Activated naive CD8-positive, alpha-beta T cell treated with anti-CD3 and anti-CD28 coated beads, Interleukin-2, amount 50 U/mL, for 24 hours (primary cell): ENCODE measurements at regions not wholly inside any gene's neighbourhood (a gene's known extent, or its start where the extent isn't known, plus 50 kb on each side); places are given as distances from the start of the nearest gene placed in this dataset.
"Not testable (repeated sequence)": the region's sequence is repeated elsewhere in the genome, so short reads cannot be mapped to it uniquely, and the experiment has no call there.

Experiments used
- ATAC-seq: fragments of 150-1000 bp; cut with Tn5 transposase; one replicate; pipeline ENCODE4 v1.10.0; 2021
- DNase-seq: peaks from one replicate; pipeline ENCODE4 v3.0.0; 2021
- H3K27ac Mint-ChIP-seq: one replicate; pipeline ENCODE4 v1.8.0; 2021; ENCODE audit warnings: mild to moderate bottlenecking, mixed read lengths
- H3K27me3 Mint-ChIP-seq: one replicate; pipeline ENCODE4 v1.8.0; 2021; ENCODE audit warnings: mixed read lengths
- H3K36me3 Mint-ChIP-seq: one replicate; pipeline ENCODE4 v1.8.0; 2021; ENCODE audit warnings: low read depth, mixed read lengths
- H3K4me1 Mint-ChIP-seq: one replicate; pipeline ENCODE4 v1.8.0; 2021; ENCODE audit warnings: mixed read lengths
- H3K4me3 Mint-ChIP-seq: one replicate; pipeline ENCODE4 v1.8.0; 2021; ENCODE audit warnings: mild to moderate bottlenecking, moderate library complexity, mixed read lengths
- H3K9me3 Mint-ChIP-seq: one replicate; pipeline ENCODE4 v1.8.0; 2021; ENCODE audit warnings: mixed read lengths

DNA sequence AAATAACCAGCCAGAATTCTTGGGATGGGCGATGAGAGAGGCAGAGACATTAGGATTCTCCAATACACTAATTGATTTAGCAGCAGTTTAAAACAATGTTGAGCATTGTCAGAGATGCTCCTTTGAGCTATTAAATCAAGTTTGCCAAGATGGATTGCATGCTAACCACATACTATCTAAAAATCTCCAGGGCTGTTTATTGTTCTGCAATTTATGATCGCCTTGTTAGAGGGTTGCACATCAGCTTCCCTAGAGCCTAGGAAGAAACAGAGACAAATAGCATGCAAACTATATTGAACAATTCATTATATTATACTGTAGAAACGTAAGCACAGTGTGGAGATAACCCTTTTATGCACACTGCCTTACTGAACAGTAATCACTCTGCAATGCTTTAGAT is 599.9 kb downstream of the SOX5 start:
- no peaks in the 10 kb centered on the region for H3K4me1 Mint-ChIP-seq
- H3K27me3 Mint-ChIP-seq = no peaks in the 10 kb centered on the region
- DNase-seq (no peak), ATAC-seq (no peak)
- no peak overlapping the region for H3K4me3 Mint-ChIP-seq
- H3K36me3 Mint-ChIP-seq = no peaks in the 10 kb centered on the region
- no peak overlapping the region for H3K27ac Mint-ChIP-seq
- peaks cover 10% of the 10 kb centered on the region for H3K9me3 Mint-ChIP-seq

DNA sequence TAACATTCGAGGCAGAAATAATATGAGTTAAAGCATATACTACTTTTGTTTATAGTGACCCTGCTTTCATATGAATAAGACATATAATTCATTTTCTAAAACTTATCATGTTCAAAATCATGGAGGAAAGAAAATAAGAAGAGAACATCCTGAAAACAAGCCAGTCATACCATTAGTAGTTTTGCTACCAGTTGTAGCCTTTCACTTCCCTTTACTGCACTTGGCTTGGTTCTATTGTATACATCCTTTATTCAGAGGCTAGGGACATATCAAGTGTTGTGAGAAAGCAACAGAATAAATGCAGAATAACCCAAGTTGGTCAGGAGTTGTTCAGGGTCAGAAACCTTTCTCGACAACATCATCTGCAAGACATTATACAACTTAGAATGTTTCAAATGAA is 598.7 kb downstream of the SOX5 start:
- no peak for ATAC-seq
- no peak for DNase-seq
- Mint-ChIP-seq H3K4me3 (no peak overlapping the region), H3K36me3 (no peaks in the 10 kb centered on the region), H3K27me3 (no peaks in the 10 kb centered on the region), H3K4me1 (no peaks in the 10 kb centered on the region), H3K27ac (no peak overlapping the region), H3K9me3 (peaks cover 10% of the 10 kb centered on the region)

DNA sequence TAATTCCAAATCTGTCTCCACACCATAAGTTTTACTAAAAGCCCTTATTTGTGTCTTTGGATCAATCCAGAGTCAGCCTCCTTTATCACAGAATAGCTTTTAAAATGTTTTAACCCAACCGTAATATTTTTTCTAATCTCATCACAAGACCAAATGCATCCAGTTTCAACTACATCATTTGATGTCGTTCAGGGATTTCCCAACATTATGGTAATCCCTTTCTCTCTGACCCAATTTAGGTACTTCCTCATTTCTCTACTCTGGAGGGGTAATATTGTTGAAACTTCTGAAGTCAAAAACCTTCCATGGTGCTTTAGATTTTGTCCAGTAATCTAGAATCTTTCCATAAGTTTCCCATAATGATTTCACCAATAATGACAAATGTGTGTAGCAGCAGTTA is 596.8 kb downstream of the SOX5 start:
- Mint-ChIP-seq H3K36me3 (no peaks in the 10 kb centered on the region), H3K27me3 (no peaks in the 10 kb centered on the region), H3K4me1 (no peaks in the 10 kb centered on the region), H3K27ac (no peak overlapping the region), H3K9me3 (peaks cover 6% of the 10 kb centered on the region), H3K4me3 (no peak overlapping the region)
- no peak for DNase-seq
- no peak for ATAC-seq

DNA sequence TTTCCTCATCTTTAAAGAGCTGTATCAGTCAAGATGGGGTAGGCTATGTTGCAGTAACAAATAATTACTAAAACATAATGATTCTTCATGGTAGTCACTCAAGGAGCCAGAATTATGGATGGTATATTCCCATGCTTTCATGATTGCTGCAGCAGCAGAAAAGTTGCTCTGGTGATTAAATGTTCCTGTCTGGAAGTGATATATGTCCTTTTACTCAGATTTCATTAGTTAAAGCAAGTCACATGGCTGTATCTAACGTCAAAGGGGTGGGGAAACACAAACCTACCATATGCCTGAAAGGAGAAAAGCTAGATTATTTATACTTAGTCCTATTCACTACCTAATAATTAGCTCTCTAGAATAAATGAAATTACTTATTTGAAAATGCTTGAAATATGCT is 594.7 kb downstream of the SOX5 start:
- Mint-ChIP-seq H3K4me1 (no peaks in the 10 kb centered on the region), H3K27me3 (no peaks in the 10 kb centered on the region), H3K27ac (no peak overlapping the region), H3K9me3 (peaks cover 7% of the 10 kb centered on the region), H3K36me3 (no peaks in the 10 kb centered on the region), H3K4me3 (no peak overlapping the region)
- ATAC-seq (no peak), DNase-seq (no peak)

DNA sequence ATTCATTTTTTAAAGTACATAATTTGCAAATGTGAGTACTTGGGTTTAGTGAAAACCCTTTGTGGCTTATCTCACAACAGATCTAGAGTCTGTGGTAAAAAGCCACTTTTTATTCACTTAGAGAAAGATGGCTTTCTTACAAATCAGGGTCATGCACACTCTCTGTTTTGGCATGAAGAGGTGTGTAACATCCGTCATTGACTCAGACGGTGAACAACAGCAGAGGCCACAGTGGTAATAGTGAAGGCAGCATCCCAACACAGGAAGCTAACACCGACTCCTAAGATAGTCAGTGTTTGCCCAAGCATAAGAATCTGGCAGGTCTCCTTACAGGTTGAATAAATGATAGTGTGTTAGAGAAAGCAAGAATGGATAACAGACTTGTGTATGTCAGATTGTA is 593.0 kb downstream of the SOX5 start:
- DNase-seq = no peak
- Mint-ChIP-seq H3K27ac (no peak overlapping the region), H3K4me1 (no peaks in the 10 kb centered on the region), H3K27me3 (no peaks in the 10 kb centered on the region), H3K9me3 (peaks cover 7% of the 10 kb centered on the region), H3K36me3 (no peaks in the 10 kb centered on the region), H3K4me3 (no peak overlapping the region)
- ATAC-seq = no peak

DNA sequence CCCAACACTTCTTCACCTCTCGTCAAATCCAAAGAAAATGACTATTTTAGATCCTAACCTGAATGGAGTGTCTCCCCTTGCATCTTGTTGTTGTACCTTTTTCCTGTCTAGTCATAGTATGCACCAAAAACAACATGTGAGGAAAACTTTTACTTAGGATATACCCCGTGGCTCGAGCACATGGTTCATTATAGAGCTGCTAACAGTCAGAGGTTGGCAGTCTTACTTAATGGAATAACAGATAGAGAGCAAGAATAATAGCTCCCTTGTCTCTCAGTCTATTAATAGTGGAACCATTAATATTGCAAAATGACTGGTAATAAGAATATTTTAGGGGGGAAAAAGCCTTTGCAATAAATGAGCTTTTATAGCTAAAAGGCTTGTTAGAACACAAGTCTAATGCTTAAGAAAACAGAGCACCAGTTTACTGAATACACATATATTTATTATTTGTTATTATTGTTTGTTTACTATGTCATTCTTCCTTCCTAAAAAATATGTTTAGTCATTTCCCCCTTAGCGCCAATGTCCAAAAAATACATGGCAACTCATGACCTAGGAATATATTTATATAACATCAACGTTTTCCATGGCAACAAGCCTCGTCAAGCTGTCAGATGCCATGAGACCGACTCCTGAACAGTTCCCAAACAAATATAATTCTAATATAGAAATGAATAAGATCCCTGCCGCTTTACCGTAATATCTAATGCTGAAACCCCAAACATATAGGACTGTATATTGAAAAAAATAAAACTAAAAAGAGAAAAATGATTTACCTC is 592.4 kb downstream of the SOX5 start:
- Mint-ChIP-seq H3K27me3 (no peaks in the 10 kb centered on the region), H3K4me3 (no peak overlapping the region), H3K27ac (no peak overlapping the region), H3K4me1 (no peaks in the 10 kb centered on the region), H3K36me3 (no peaks in the 10 kb centered on the region), H3K9me3 (peaks cover 7% of the 10 kb centered on the region)
- no peak for ATAC-seq
- no peak for DNase-seq

DNA sequence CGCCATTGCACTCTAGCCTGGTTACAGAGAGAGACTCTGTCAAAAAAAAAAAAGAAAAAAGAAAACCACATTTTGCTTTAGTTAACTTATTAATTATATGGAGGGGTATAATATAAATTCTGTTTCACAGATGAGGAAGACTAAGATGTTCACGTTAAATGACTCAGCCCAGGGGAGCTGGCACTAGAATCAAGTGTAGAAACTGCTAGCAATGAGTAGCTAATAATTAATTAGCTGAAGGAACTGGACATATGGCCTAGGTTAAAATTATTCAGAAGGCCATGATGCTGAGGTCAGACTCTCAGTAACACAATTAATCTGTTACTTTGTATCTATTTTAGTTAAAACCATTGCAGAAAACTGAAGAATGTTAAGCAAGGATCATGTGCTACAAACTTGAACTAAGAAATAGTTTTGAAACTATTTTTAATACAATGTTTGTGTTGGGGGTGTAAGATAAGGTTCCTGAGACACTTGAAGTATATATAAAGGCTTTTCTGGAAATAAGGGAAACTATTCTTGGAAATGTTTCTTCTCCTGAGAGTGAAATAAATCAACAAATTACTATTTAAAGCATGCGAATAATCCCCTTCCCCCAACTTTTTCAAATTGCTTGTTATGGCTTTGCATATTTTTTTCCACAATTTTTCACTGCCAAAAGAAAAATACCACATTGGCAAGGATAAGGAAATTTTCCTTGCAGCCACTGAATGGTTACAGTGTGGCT is 589.3 kb downstream of the SOX5 start:
- H3K4me1 Mint-ChIP-seq = no peaks in the 10 kb centered on the region
- DNase-seq = no peak
- H3K27ac Mint-ChIP-seq = no peak overlapping the region
- H3K36me3 Mint-ChIP-seq = no peaks in the 10 kb centered on the region
- H3K9me3 Mint-ChIP-seq = peaks cover 7% of the 10 kb centered on the region
- no peak overlapping the region for H3K4me3 Mint-ChIP-seq
- no peak for ATAC-seq
- no peaks in the 10 kb centered on the region for H3K27me3 Mint-ChIP-seq

DNA sequence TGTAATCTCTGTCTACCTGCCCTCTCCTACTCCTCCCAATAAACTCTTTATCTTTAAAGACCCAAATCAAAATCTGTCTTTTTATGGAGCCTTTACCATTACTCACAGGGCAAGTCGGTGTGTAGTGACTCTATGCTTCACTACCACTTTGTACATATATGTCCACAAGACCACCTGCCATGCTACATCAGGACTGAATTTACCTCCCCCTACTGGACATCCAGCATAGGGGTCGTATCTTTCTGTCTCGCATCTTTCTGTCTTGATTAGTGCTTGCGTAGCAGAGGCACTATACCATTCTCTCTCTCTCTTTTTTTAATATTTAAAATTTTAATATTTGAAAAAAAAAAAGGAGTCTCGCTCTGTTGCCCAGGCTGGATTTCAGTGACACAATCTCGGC is 587.5 kb downstream of the SOX5 start:
- Mint-ChIP-seq H3K4me3 (no peak overlapping the region), H3K9me3 (peaks cover 7% of the 10 kb centered on the region), H3K36me3 (no peaks in the 10 kb centered on the region), H3K27ac (no peak overlapping the region), H3K4me1 (no peaks in the 10 kb centered on the region), H3K27me3 (no peaks in the 10 kb centered on the region)
- no peak for ATAC-seq
- no peak for DNase-seq

DNA sequence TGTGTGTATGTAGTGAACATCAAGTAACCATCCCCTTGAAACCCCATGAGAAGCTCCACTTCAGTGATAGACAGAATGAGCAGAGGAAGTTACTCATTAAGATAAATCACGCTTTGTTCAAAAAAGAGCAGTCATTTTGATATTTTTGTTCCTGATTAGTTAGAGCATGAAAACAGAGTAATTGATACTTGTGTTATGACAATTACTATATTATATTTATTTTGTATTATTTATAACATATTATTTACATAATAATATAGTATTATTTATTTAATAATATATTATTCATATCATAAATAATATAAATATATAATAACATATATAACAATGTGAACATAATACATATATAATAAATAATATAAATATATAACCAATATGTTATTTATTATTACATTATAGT is 580.9 kb downstream of the SOX5 start:
- Mint-ChIP-seq H3K4me3 (no peak overlapping the region), H3K36me3 (no peaks in the 10 kb centered on the region), H3K9me3 (peaks cover 12% of the 10 kb centered on the region), H3K27me3 (no peaks in the 10 kb centered on the region), H3K27ac (no peak overlapping the region), H3K4me1 (no peaks in the 10 kb centered on the region)
- DNase-seq (no peak), ATAC-seq (no peak)

DNA sequence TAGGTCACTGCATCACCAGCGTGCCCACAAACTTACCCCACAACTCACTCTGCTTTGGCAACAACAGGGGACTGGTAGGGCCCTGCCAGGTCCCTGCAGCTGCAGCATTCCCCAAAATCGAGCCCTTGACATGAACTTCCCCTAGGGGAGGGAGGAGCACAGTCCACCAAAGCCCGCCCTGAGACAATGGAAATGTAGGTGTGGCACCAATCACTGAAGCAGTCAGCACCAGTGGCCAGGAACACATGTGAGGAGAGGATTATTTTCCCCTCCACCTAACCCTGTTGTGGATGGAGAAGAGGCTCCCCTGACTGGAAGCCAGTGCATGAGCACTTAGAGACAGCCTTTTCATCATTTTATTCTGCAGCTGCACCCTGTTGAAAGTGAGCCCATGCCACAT is 573.8 kb downstream of the SOX5 start:
- no peaks in the 10 kb centered on the region for H3K4me1 Mint-ChIP-seq
- no peak for DNase-seq
- no peak overlapping the region for H3K4me3 Mint-ChIP-seq
- H3K9me3 Mint-ChIP-seq = peaks cover 37% of the 10 kb centered on the region
- no peak overlapping the region for H3K27ac Mint-ChIP-seq
- H3K27me3 Mint-ChIP-seq = no peaks in the 10 kb centered on the region
- no peak for ATAC-seq
- H3K36me3 Mint-ChIP-seq = no peaks in the 10 kb centered on the region

DNA sequence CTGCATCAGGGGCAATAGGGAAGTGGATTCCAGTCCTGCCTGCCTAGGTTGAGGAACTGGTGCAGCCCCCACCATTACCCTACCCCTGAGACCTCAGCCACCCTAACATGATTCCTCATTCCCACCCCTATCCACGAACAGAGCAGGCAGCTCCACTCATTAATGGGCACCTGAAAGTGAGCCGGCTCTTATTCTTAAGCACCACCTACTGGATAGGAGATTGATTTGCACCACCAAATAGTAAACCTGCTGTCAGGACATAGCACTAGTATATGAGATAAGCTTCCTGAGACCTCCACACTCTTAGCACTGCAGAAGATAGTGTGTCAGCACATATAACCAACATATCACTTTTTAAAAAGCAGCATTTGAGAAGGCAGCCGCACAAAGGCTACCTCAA is 573.2 kb downstream of the SOX5 start:
- H3K4me1 Mint-ChIP-seq = no peaks in the 10 kb centered on the region
- no peak overlapping the region for H3K27ac Mint-ChIP-seq

DNA sequence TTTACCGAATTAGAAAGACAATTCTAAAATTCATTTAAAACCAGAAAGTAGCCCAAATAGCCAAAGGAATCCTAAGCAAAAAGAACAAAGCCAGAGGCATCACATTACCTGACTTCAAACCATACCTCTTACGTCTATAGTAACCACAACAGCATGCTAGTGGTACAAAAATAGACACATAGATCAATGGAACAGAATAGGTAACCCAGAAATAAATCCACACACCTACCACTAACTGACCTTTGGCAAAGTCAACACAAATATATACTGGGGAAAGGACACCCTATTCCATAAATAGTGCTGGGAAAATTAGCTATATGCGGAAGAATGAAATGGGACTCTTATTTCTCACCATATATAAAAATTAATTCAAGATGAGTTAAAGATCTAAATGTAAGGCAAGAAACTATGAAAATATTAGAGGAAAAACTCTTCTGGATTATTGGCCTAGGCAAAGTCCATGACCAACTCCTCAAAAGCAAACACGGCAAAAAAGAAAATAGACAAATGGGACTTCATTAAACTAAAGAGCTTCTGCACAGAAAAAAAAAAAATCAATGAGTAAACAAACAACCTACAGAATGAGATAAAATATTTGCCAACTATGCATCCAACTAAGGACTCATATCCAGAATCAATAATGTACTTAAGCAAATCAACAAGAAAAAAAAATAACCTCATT is 568.9 kb downstream of the SOX5 start:
- no peaks in the 10 kb centered on the region for H3K36me3 Mint-ChIP-seq
- no peak for DNase-seq
- no peak for ATAC-seq
- H3K27ac Mint-ChIP-seq = no peak overlapping the region
- H3K4me1 Mint-ChIP-seq = no peaks in the 10 kb centered on the region
- peaks cover 27% of the 10 kb centered on the region for H3K9me3 Mint-ChIP-seq
- no peak overlapping the region for H3K4me3 Mint-ChIP-seq
- no peaks in the 10 kb centered on the region for H3K27me3 Mint-ChIP-seq

More for the DNA sequence above, 573.2 kb downstream of the SOX5 start:
- Mint-ChIP-seq H3K27me3 (no peaks in the 10 kb centered on the region), H3K4me3 (no peak overlapping the region), H3K36me3 (no peaks in the 10 kb centered on the region), H3K9me3 (peaks cover 37% of the 10 kb centered on the region)
- no peak for ATAC-seq
- DNase-seq = no peak

DNA sequence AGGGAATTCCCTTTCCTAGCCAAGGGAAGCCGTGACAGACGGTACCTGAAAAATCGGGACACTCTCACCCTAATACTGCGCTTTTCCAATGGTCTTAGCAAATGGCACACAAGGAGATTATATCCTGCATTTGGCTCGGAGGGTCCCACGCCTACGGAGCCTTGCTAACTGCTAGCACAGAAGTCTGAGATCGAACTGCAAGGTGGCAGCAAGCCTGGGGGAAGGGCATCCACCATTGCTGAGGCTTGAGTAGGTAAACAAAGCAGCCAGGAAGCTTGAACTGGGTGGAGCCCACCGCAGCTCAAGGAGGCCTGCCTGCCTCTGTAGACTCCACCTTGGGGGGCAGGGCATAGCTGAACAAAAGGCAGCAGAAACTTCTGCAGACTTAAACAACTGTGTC is 560.6 kb downstream of the SOX5 start:
- H3K27me3 Mint-ChIP-seq, H3K4me3 Mint-ChIP-seq, H3K9me3 Mint-ChIP-seq, H3K27ac Mint-ChIP-seq, ATAC-seq, H3K4me1 Mint-ChIP-seq, H3K36me3 Mint-ChIP-seq, DNase-seq: not testable (repeated sequence)

DNA sequence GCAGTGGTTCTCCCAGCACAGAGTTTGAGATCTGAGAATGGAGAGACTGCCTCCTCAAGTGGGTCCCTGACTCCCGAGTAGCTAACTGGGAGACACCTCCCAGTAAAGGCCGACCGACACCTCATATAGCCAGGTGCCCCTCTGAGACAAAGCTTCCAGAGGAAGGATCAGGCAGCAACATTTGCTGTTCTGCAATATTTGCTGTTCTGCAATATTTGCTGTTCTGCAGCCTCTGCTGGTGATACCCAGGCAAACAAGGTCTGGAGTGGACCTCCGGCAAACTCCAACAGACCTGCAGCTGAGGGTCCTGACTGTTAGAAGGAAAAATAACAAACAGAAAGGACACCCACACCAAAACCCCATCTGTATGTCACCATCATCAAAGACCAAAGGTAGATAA is 560.2 kb downstream of the SOX5 start:
- H3K9me3 Mint-ChIP-seq, H3K4me3 Mint-ChIP-seq, H3K27ac Mint-ChIP-seq: not testable (repeated sequence)

DNA sequence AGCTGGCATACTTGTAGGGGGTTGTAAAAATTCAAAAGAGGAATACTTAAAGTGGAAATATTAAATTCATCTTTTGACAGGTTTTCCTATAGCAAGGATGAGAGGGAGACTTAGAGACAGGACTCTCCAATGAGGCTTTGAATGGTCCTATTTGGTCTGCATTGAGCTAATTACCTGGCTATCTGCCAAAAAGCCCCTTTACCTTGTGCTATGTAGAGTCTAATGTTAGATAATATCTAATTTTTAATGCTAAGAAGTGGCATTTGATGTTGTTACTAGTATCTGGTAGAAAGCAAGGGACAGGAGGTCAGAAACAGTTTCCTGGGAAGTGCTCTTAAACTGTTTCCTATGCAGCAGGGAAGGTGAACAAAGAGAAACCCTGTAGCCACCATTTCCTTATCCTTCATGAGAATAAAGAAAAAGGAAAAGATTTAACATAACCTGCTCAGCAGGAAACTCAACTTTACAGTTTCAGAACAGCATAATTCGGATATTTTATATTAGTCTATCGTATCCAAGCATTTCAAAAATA is 550.0 kb downstream of the SOX5 start:
- DNase-seq (no peak), ATAC-seq (no peak)
- Mint-ChIP-seq H3K4me3 (no peak overlapping the region), H3K9me3 (peaks cover 4% of the 10 kb centered on the region), H3K36me3 (no peaks in the 10 kb centered on the region), H3K27ac (no peak overlapping the region), H3K27me3 (no peaks in the 10 kb centered on the region), H3K4me1 (no peaks in the 10 kb centered on the region)

More for the DNA sequence above, 560.2 kb downstream of the SOX5 start:
- not testable (repeated sequence) for DNase-seq, H3K36me3 Mint-ChIP-seq, ATAC-seq, H3K27me3 Mint-ChIP-seq, H3K4me1 Mint-ChIP-seq
